ENCODE measurements at regions not wholly inside any gene's neighbourhood (a gene's known extent, or its start where the extent isn't known, plus 50 kb on each side); places are given as distances from the start of the nearest gene placed in this dataset.
"Not testable (repeated sequence)": the region's sequence is repeated elsewhere in the genome, so short reads cannot be mapped to it uniquely, and the experiment has no call there.

- DNase-seq (ENCODE audit: low spot score), result no peak
Measured at GRCh38 chr2:150853263-150853662, 365.8 kb upstream of the RND3 start.

GRCh38 chr2:150850641-150851040 is 363.2 kb upstream of the RND3 start:
- no peak for DNase-seq (ENCODE audit: low spot score)

GRCh38 chr2:150847578-150847977 is 360.1 kb upstream of the RND3 start:
- DNase-seq (ENCODE audit: low spot score), result no peak

- DNase-seq (ENCODE audit: low spot score), result no peak
Measured at GRCh38 chr2:150846691-150847090, 359.2 kb upstream of the RND3 start.

- DNase-seq (ENCODE audit: low spot score), result no peak
Measured at GRCh38 chr2:150832686-150833085, 345.2 kb upstream of the RND3 start.

GRCh38 chr2:150824118-150824517 is 336.7 kb upstream of the RND3 start:
- DNase-seq (ENCODE audit: low spot score), result no peak

GRCh38 chr2:150817422-150817821 is 330.0 kb upstream of the RND3 start:
- DNase-seq (ENCODE audit: low spot score), result no peak

- peak; percentile 14 for DNase-seq (ENCODE audit: low spot score)
Measured at GRCh38 chr2:150812664-150813367, 325.3 kb upstream of the RND3 start.

GRCh38 chr2:150812066-150812465 is 324.6 kb upstream of the RND3 start:
- no peak for DNase-seq (ENCODE audit: low spot score)

- no peak for DNase-seq (ENCODE audit: low spot score)
Measured at GRCh38 chr2:150811259-150811855, 323.9 kb upstream of the RND3 start.

- no peak for DNase-seq (ENCODE audit: low spot score)
Measured at GRCh38 chr2:150809103-150809502, 321.6 kb upstream of the RND3 start.

GRCh38 chr2:150806336-150806735 is 318.9 kb upstream of the RND3 start:
- DNase-seq (ENCODE audit: low spot score), result no peak

GRCh38 chr2:150803689-150804398 is 316.4 kb upstream of the RND3 start:
- no peak for DNase-seq (ENCODE audit: low spot score)

GRCh38 chr2:150802635-150803034 is 315.2 kb upstream of the RND3 start:
- DNase-seq (ENCODE audit: low spot score), result no peak

- DNase-seq (ENCODE audit: low spot score), result not testable (repeated sequence)
Measured at GRCh38 chr2:150796236-150796635, 308.8 kb upstream of the RND3 start.

GRCh38 chr2:150792780-150793300 is 305.4 kb upstream of the RND3 start:
- no peak for DNase-seq (ENCODE audit: low spot score)

- no peak for DNase-seq (ENCODE audit: low spot score)
Measured at GRCh38 chr2:150791567-150791966, 304.1 kb upstream of the RND3 start.

GRCh38 chr2:150789376-150789905 is 302.0 kb upstream of the RND3 start:
- DNase-seq (ENCODE audit: low spot score), result no peak

GRCh38 chr2:150788426-150789140 is 301.1 kb upstream of the RND3 start:
- no peak for DNase-seq (ENCODE audit: low spot score)

- no peak for DNase-seq (ENCODE audit: low spot score)
Measured at GRCh38 chr2:150787353-150788093, 300.1 kb upstream of the RND3 start.

- DNase-seq (ENCODE audit: low spot score), result no peak
Measured at GRCh38 chr2:150784389-150784788, 296.9 kb upstream of the RND3 start.

All from LoVo (cell line).